A673 (cell line): ENCODE measurements at regions not wholly inside any gene's neighbourhood (a gene's known extent, or its start where the extent isn't known, plus 50 kb on each side); places are given as distances from the start of the nearest gene placed in this dataset.

ENCODE experiments used
- CTCF ChIP-seq: fragments of 300-800, 200-600 bp; sonication (generic); conservative IDR thresholded peaks from 2 replicates; pipeline ENCODE4 v1.5.1; 2017; ENCODE audit warnings: low read depth, mild to moderate bottlenecking, antibody characterized with exemption, low read length, moderate library complexity, mixed read lengths
- EZH2 ChIP-seq: fragments of 200-600 bp; sonication (generic); IDR thresholded peaks from 2 replicates; pipeline ENCODE4 v1.6.1; 2017; ENCODE audit warnings: borderline replicate concordance, low read depth, mild to moderate bottlenecking, mixed read lengths, antibody characterized with exemption, low read length; ENCODE audit not compliant: poor library complexity, severe bottlenecking

GRCh38 chr17:77802333-77802615 lies 156.2 kb upstream of the TNRC6C start:
- TF ChIP-seq CTCF (no peak), EZH2 (no peak)
